IMR-90 (cell line): ENCODE measurements at regions not wholly inside any gene's neighbourhood (a gene's known extent, or its start where the extent isn't known, plus 50 kb on each side); places are given as distances from the start of the nearest gene placed in this dataset.
"Not testable (repeated sequence)": the region's sequence is repeated elsewhere in the genome, so short reads cannot be mapped to it uniquely, and the experiment has no call there.

Source experiments
- ATAC-seq: fragments of 200-7000 bp; cut with Tn5 transposase; 2 replicates; pipeline ENCODE4 v1.9.1; 2020; ENCODE audit warnings: low read depth, mild to moderate bottlenecking, moderate library complexity
- BruUV-seq: library from RNA; stranded (reverse); fragments of 400-500 nt; replicated peaks from 2 replicates; lab custom pipeline; 2021; lab: Mats Ljungman, UMichigan
- CTCF ChIA-PET: fragments of 300-600 bp; formaldehyde crosslinking; extraction: SDS; loops from one replicate; lab custom pipeline; 2021; ENCODE audit warnings: antibody characterized with exemption; lab: Yijun Ruan, JAX
- POLR2A ChIA-PET: fragments of 300-600 bp; sonication (Branson Sonifier 250); formaldehyde crosslinking; loops from one replicate; lab custom pipeline; 2022; ENCODE audit warnings: antibody characterized with exemption; ENCODE audit not compliant: unreplicated experiment; lab: Charles Lee
- DNase-seq: peaks from one replicate; pipeline ENCODE4 v3.0.0; 2013
- H2AFZ ChIP-seq: replicated peaks from 2 replicates; pipeline ENCODE3; 2013; ENCODE audit warnings: low read length, mild to moderate bottlenecking; ENCODE audit not compliant: poor library complexity
- H2AK5ac ChIP-seq: 2 replicates; pipeline ENCODE4 v1.6.1; 2013; ENCODE audit warnings: low read depth, low read length, inconsistent platforms
- H2AK9ac ChIP-seq: replicated peaks from 2 replicates; pipeline ENCODE3; 2013; ENCODE audit warnings: mild to moderate bottlenecking, low read depth, low read length, moderate library complexity; ENCODE audit not compliant: poor library complexity
- H2BK120ac ChIP-seq: 2 replicates; pipeline ENCODE4 v1.6.1; 2013; ENCODE audit warnings: low read depth, low read length, inconsistent platforms
- H2BK15ac ChIP-seq: 3 replicates; pipeline ENCODE4 v1.6.1; 2013; ENCODE audit warnings: low read depth, low read length, inconsistent platforms
- H2BK20ac ChIP-seq: 2 replicates; pipeline ENCODE4 v1.6.1; 2013; ENCODE audit warnings: low read depth, mild to moderate bottlenecking, inconsistent platforms, low read length, moderate library complexity
- H2BK5ac ChIP-seq: 2 replicates; pipeline ENCODE4 v1.6.1; 2013; ENCODE audit warnings: mild to moderate bottlenecking, low read depth, low read length, inconsistent platforms; ENCODE audit not compliant: poor library complexity, severe bottlenecking
- H3K14ac ChIP-seq: replicated peaks from 2 replicates; pipeline ENCODE4 v1.6.1; 2013; ENCODE audit warnings: low read depth, low read length, inconsistent platforms
- H3K18ac ChIP-seq: 2 replicates; pipeline ENCODE4 v1.6.1; 2013; ENCODE audit warnings: low read depth, low read length, control low read depth
- H3K23ac ChIP-seq: 2 replicates; pipeline ENCODE4 v1.6.1; 2013; ENCODE audit warnings: low read depth, low read length, inconsistent platforms
- H3K27ac ChIP-seq: 2 replicates; pipeline ENCODE4 v1.5.1; 2013; ENCODE audit warnings: mild to moderate bottlenecking, control low read depth, low read length; ENCODE audit not compliant: insufficient read depth
- H3K27me3 ChIP-seq: 2 replicates; pipeline ENCODE4 v1.6.1; 2013; ENCODE audit warnings: low read length; ENCODE audit not compliant: control insufficient read depth, insufficient read depth
- H3K36me3 ChIP-seq: 2 replicates; pipeline ENCODE4 v1.6.1; 2013; ENCODE audit warnings: low read length, mixed read lengths; ENCODE audit not compliant: control insufficient read depth, insufficient read depth
- H3K4ac ChIP-seq: 2 replicates; pipeline ENCODE4 v1.6.1; 2013; ENCODE audit warnings: low read depth, low read length, inconsistent platforms
- H3K4me1 ChIP-seq: 2 replicates; pipeline ENCODE4 v1.6.1; 2013; ENCODE audit warnings: low read length, mixed read lengths; ENCODE audit not compliant: control insufficient read depth, insufficient read depth
- H3K4me2 ChIP-seq: 2 replicates; pipeline ENCODE4 v1.6.1; 2013; ENCODE audit warnings: low read depth, mild to moderate bottlenecking, control low read depth, low read length, moderate library complexity
- H3K4me3 ChIP-seq: 2 replicates; pipeline ENCODE4 v1.5.1; 2013; ENCODE audit warnings: low read depth, mild to moderate bottlenecking, control low read depth, low read length, moderate library complexity; ENCODE audit not compliant: insufficient read depth
- H3K56ac ChIP-seq: 2 replicates; pipeline ENCODE4 v1.6.1; 2013; ENCODE audit warnings: low read length, inconsistent platforms; ENCODE audit not compliant: insufficient read depth; ENCODE audit errors: extremely low read depth
- H3K79me1 ChIP-seq, 2 experiments: 2 replicates each; pipeline ENCODE4 v1.6.1; 2013; ENCODE audit warnings: low read length in 2 of 2, inconsistent platforms in 1 of 2, low read depth in 1 of 2
- H3K9ac ChIP-seq: 2 replicates; pipeline ENCODE4 v1.6.1; 2013; ENCODE audit warnings: low read depth, low read length, control low read depth
- H3K9me1 ChIP-seq: 2 replicates; pipeline ENCODE4 v1.6.1; 2013; ENCODE audit warnings: low read length, inconsistent platforms; ENCODE audit not compliant: insufficient read depth
- H3K9me3 ChIP-seq: 2 replicates; pipeline ENCODE4 v1.6.1; 2013; ENCODE audit warnings: low read length; ENCODE audit not compliant: control insufficient read depth, insufficient read depth
- H4K20me1 ChIP-seq: 2 replicates; pipeline ENCODE4 v1.6.1; 2013; ENCODE audit warnings: low read length, inconsistent platforms; ENCODE audit not compliant: insufficient read depth
- H4K5ac ChIP-seq: 2 replicates; pipeline ENCODE4 v1.6.1; 2013; ENCODE audit warnings: mild to moderate bottlenecking, low read depth, low read length, control low read depth
- H4K8ac ChIP-seq, 2 experiments: 2 replicates each; pipeline ENCODE4 v1.6.1; 2013; ENCODE audit warnings: low read depth in 2 of 2, low read length in 2 of 2, control low read depth in 1 of 2, inconsistent platforms in 1 of 2
- H4K91ac ChIP-seq: 2 replicates; pipeline ENCODE4 v1.6.1; 2013; ENCODE audit warnings: low read depth, low read length, inconsistent platforms; ENCODE audit not compliant: insufficient read depth
- CEBPB ChIP-seq: IDR thresholded peaks from 2 replicates; pipeline ENCODE4 v1.6.1; 2012; ENCODE audit warnings: low read depth, low read length, improper control_type of control experiment
- RFX5 ChIP-seq: IDR thresholded peaks from 2 replicates; pipeline ENCODE4 v1.8.0; 2012; ENCODE audit warnings: low read depth, mild to moderate bottlenecking, low read length, moderate library complexity
- WGBS, 2 experiments: methylation state at CpG; one replicate each; pipeline versions ENCODE4 v1.1.5 to v1.1.7; 2013; ENCODE audit warnings: missing lambda C conversion rate in 2 of 2; ENCODE audit not compliant: insufficient read length in 1 of 2; ENCODE audit errors: extremely low coverage in 2 of 2; 5-methylcytosine and 5-hydroxymethylcytosine counted together
- dilution Hi-C: fragments of 300-500 bp; cut with HindIII; formaldehyde crosslinking; loops from one replicate; pipeline ENCODE4 v1.14.3; 2018; ENCODE audit warnings: low sequenced_read_pairs; ENCODE audit not compliant: unreplicated experiment
- in situ Hi-C: fragments of 300-500 bp; cut with MboI; formaldehyde crosslinking; loops from 3 replicates; pipeline ENCODE4 v1.14.3; 2019; ENCODE audit warnings: low sequenced_read_pairs, inconsistent platforms, mixed read lengths
- intact Hi-C: fragments of 100-400 bp; cut with micrococcal nuclease; formaldehyde crosslinking; loops from 2 replicates; pipeline ENCODE4 v1.10.0; 2022

GRCh38 chr6:12361042-12361765 is 71.0 kb downstream of the EDN1 start:
- H3K4ac ChIP-seq, result no peak overlapping the region
- no peak overlapping the region for H3K14ac ChIP-seq
- no peak overlapping the region for H2BK120ac ChIP-seq
- in situ Hi-C loops (no loop called here), intact Hi-C loops (no loop called here), dilution Hi-C loops (no loop called here)
- H3K27ac ChIP-seq, result no peak overlapping the region
- H2BK5ac ChIP-seq, result no peak overlapping the region
- WGBS, 2 experiments, result no CpG with 5 or more reads among the region's 2 CpGs
- ChIA-PET CTCF (no interaction called here), POLR2A (no interaction called here)
- H3K79me1 ChIP-seq, result no peaks in the 10 kb centered on the region
- no peak overlapping the region for H2AK5ac ChIP-seq
- H3K56ac ChIP-seq, result no peak overlapping the region
- no peak overlapping the region for H3K4me2 ChIP-seq
- DNase-seq (no peak), ATAC-seq (no peak)
- no peak overlapping the region for H2BK20ac ChIP-seq
- no peaks in the 10 kb centered on the region for H3K9me3 ChIP-seq
- H2AK9ac ChIP-seq, result no peak overlapping the region
- H4K8ac ChIP-seq, result no peak overlapping the region
- H4K91ac ChIP-seq, result no peak overlapping the region
- no peak overlapping the region for H3K23ac ChIP-seq
- BruUV-seq, result no TSS peak
- no peaks in the 10 kb centered on the region for H4K20me1 ChIP-seq
- no peak overlapping the region for H3K4me3 ChIP-seq
- no peak overlapping the region for H3K9ac ChIP-seq
- no peaks in the 10 kb centered on the region for H3K4me1 ChIP-seq
- H2BK15ac ChIP-seq, result no peak overlapping the region
- H4K5ac ChIP-seq, result no peak overlapping the region
- TF ChIP-seq CEBPB (no peak), RFX5 (no peak)
- no peak overlapping the region for H2AFZ ChIP-seq
- H3K27me3 ChIP-seq, result no peaks in the 10 kb centered on the region; the same call in 1 of the 2 replicates
- H3K18ac ChIP-seq, result no peak overlapping the region
- H3K9me1 ChIP-seq, result no peaks in the 10 kb centered on the region
- no peaks in the 10 kb centered on the region for H3K36me3 ChIP-seq

DNA sequence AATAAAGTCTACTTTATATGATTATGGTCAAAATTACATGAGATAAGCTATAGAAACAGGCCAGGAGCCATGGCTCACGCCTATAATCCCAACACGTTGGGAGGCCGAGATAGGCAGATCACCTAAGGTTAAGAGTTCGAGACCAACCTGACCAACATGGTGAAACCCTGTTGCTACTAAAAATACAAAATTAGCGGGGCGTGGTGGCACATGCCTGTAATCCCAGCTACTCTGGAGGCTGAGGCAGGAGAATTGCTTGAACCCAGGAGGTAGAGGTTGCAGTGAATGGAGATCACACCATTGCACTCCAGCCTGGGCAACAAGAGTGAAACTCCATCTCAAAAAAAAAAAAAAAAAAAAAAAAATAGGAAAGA is 73.1 kb downstream of the EDN1 start:
- H2AFZ ChIP-seq, H3K14ac ChIP-seq, dilution Hi-C loops, H4K20me1 ChIP-seq, H3K4me2 ChIP-seq, H4K8ac ChIP-seq, H3K27me3 ChIP-seq, H4K5ac ChIP-seq, in situ Hi-C loops, H3K9me3 ChIP-seq, H3K18ac ChIP-seq, CTCF ChIA-PET, H3K4me1 ChIP-seq, intact Hi-C loops, H2BK120ac ChIP-seq, DNase-seq, H3K9me1 ChIP-seq, H3K4ac ChIP-seq, H3K79me1 ChIP-seq, H2BK15ac ChIP-seq, H3K4me3 ChIP-seq, H3K23ac ChIP-seq, POLR2A ChIA-PET, H4K91ac ChIP-seq, H2BK5ac ChIP-seq, H3K36me3 ChIP-seq, H3K56ac ChIP-seq, H2AK5ac ChIP-seq, H3K27ac ChIP-seq, ATAC-seq, H3K9ac ChIP-seq, H2BK20ac ChIP-seq, H2AK9ac ChIP-seq, BruUV-seq: not testable (repeated sequence)
- WGBS, 2 experiments, result 70% methylated on average over 2 of the region's 6 CpGs; no CpG with 5 or more reads in 1 of the 2 experiments
